IMR-90 (cell line): ENCODE measurements at regions not wholly inside any gene's neighbourhood (a gene's known extent, or its start where the extent isn't known, plus 50 kb on each side); places are given as distances from the start of the nearest gene placed in this dataset.

Source experiments
- ATAC-seq: fragments of 200-7000 bp; cut with Tn5 transposase; 2 replicates; pipeline ENCODE4 v1.9.1; 2020; ENCODE audit warnings: low read depth, mild to moderate bottlenecking, moderate library complexity
- BruUV-seq: library from RNA; stranded (reverse); fragments of 400-500 nt; replicated peaks from 2 replicates; lab custom pipeline; 2021; lab: Mats Ljungman, UMichigan
- CTCF ChIA-PET: fragments of 300-600 bp; formaldehyde crosslinking; extraction: SDS; loops from one replicate; lab custom pipeline; 2021; ENCODE audit warnings: antibody characterized with exemption; lab: Yijun Ruan, JAX
- POLR2A ChIA-PET: fragments of 300-600 bp; sonication (Branson Sonifier 250); formaldehyde crosslinking; loops from one replicate; lab custom pipeline; 2022; ENCODE audit warnings: antibody characterized with exemption; ENCODE audit not compliant: unreplicated experiment; lab: Charles Lee
- DNase-seq: peaks from one replicate; pipeline ENCODE4 v3.0.0; 2013
- H2AFZ ChIP-seq: replicated peaks from 2 replicates; pipeline ENCODE3; 2013; ENCODE audit warnings: low read length, mild to moderate bottlenecking; ENCODE audit not compliant: poor library complexity
- H2AK5ac ChIP-seq: 2 replicates; pipeline ENCODE4 v1.6.1; 2013; ENCODE audit warnings: low read depth, low read length, inconsistent platforms
- H2AK9ac ChIP-seq: replicated peaks from 2 replicates; pipeline ENCODE3; 2013; ENCODE audit warnings: mild to moderate bottlenecking, low read depth, low read length, moderate library complexity; ENCODE audit not compliant: poor library complexity
- H2BK120ac ChIP-seq: 2 replicates; pipeline ENCODE4 v1.6.1; 2013; ENCODE audit warnings: low read depth, low read length, inconsistent platforms
- H2BK15ac ChIP-seq: 3 replicates; pipeline ENCODE4 v1.6.1; 2013; ENCODE audit warnings: low read depth, low read length, inconsistent platforms
- H2BK20ac ChIP-seq: 2 replicates; pipeline ENCODE4 v1.6.1; 2013; ENCODE audit warnings: low read depth, mild to moderate bottlenecking, inconsistent platforms, low read length, moderate library complexity
- H2BK5ac ChIP-seq: 2 replicates; pipeline ENCODE4 v1.6.1; 2013; ENCODE audit warnings: mild to moderate bottlenecking, low read depth, low read length, inconsistent platforms; ENCODE audit not compliant: poor library complexity, severe bottlenecking
- H3K14ac ChIP-seq: replicated peaks from 2 replicates; pipeline ENCODE4 v1.6.1; 2013; ENCODE audit warnings: low read depth, low read length, inconsistent platforms
- H3K18ac ChIP-seq: 2 replicates; pipeline ENCODE4 v1.6.1; 2013; ENCODE audit warnings: low read depth, low read length, control low read depth
- H3K23ac ChIP-seq: 2 replicates; pipeline ENCODE4 v1.6.1; 2013; ENCODE audit warnings: low read depth, low read length, inconsistent platforms
- H3K27ac ChIP-seq: 2 replicates; pipeline ENCODE4 v1.5.1; 2013; ENCODE audit warnings: mild to moderate bottlenecking, control low read depth, low read length; ENCODE audit not compliant: insufficient read depth
- H3K27me3 ChIP-seq: 2 replicates; pipeline ENCODE4 v1.6.1; 2013; ENCODE audit warnings: low read length; ENCODE audit not compliant: control insufficient read depth, insufficient read depth
- H3K36me3 ChIP-seq: 2 replicates; pipeline ENCODE4 v1.6.1; 2013; ENCODE audit warnings: low read length, mixed read lengths; ENCODE audit not compliant: control insufficient read depth, insufficient read depth
- H3K4ac ChIP-seq: 2 replicates; pipeline ENCODE4 v1.6.1; 2013; ENCODE audit warnings: low read depth, low read length, inconsistent platforms
- H3K4me1 ChIP-seq: 2 replicates; pipeline ENCODE4 v1.6.1; 2013; ENCODE audit warnings: low read length, mixed read lengths; ENCODE audit not compliant: control insufficient read depth, insufficient read depth
- H3K4me2 ChIP-seq: 2 replicates; pipeline ENCODE4 v1.6.1; 2013; ENCODE audit warnings: low read depth, mild to moderate bottlenecking, control low read depth, low read length, moderate library complexity
- H3K4me3 ChIP-seq: 2 replicates; pipeline ENCODE4 v1.5.1; 2013; ENCODE audit warnings: low read depth, mild to moderate bottlenecking, control low read depth, low read length, moderate library complexity; ENCODE audit not compliant: insufficient read depth
- H3K56ac ChIP-seq: 2 replicates; pipeline ENCODE4 v1.6.1; 2013; ENCODE audit warnings: low read length, inconsistent platforms; ENCODE audit not compliant: insufficient read depth; ENCODE audit errors: extremely low read depth
- H3K79me1 ChIP-seq, 2 experiments: 2 replicates each; pipeline ENCODE4 v1.6.1; 2013; ENCODE audit warnings: low read length in 2 of 2, inconsistent platforms in 1 of 2, low read depth in 1 of 2
- H3K9ac ChIP-seq: 2 replicates; pipeline ENCODE4 v1.6.1; 2013; ENCODE audit warnings: low read depth, low read length, control low read depth
- H3K9me1 ChIP-seq: 2 replicates; pipeline ENCODE4 v1.6.1; 2013; ENCODE audit warnings: low read length, inconsistent platforms; ENCODE audit not compliant: insufficient read depth
- H3K9me3 ChIP-seq: 2 replicates; pipeline ENCODE4 v1.6.1; 2013; ENCODE audit warnings: low read length; ENCODE audit not compliant: control insufficient read depth, insufficient read depth
- H4K20me1 ChIP-seq: 2 replicates; pipeline ENCODE4 v1.6.1; 2013; ENCODE audit warnings: low read length, inconsistent platforms; ENCODE audit not compliant: insufficient read depth
- H4K5ac ChIP-seq: 2 replicates; pipeline ENCODE4 v1.6.1; 2013; ENCODE audit warnings: mild to moderate bottlenecking, low read depth, low read length, control low read depth
- H4K8ac ChIP-seq, 2 experiments: 2 replicates each; pipeline ENCODE4 v1.6.1; 2013; ENCODE audit warnings: low read depth in 2 of 2, low read length in 2 of 2, control low read depth in 1 of 2, inconsistent platforms in 1 of 2
- H4K91ac ChIP-seq: 2 replicates; pipeline ENCODE4 v1.6.1; 2013; ENCODE audit warnings: low read depth, low read length, inconsistent platforms; ENCODE audit not compliant: insufficient read depth
- BHLHE40 ChIP-seq: fragments of 150-350 bp; IDR thresholded peaks from 2 replicates; pipeline ENCODE4 v1.6.1; 2016; ENCODE audit warnings: mild to moderate bottlenecking, low read depth, low read length
- CEBPB ChIP-seq: IDR thresholded peaks from 2 replicates; pipeline ENCODE4 v1.6.1; 2012; ENCODE audit warnings: low read depth, low read length, improper control_type of control experiment
- CHD1 ChIP-seq: IDR thresholded peaks from 2 replicates; pipeline ENCODE4 v1.6.1; 2012; ENCODE audit warnings: low read depth, low read length, improper control_type of control experiment
- CTCF ChIP-seq: conservative IDR thresholded peaks from 2 replicates; pipeline ENCODE4 v1.5.1; 2012; ENCODE audit warnings: mild to moderate bottlenecking, low read depth, low read length, improper control_type of control experiment
- FOS ChIP-seq: fragments of 150-350 bp; IDR thresholded peaks from 2 replicates; pipeline ENCODE4 v1.6.1; 2016; ENCODE audit warnings: low read depth, low read length
- MAFK ChIP-seq: IDR thresholded peaks from 2 replicates; pipeline ENCODE4 v1.6.1; 2012; ENCODE audit warnings: low read depth, low read length, improper control_type of control experiment
- MAZ ChIP-seq: IDR thresholded peaks from 2 replicates; pipeline ENCODE4 v1.6.1; 2012; ENCODE audit warnings: low read depth, mild to moderate bottlenecking, low read length, improper control_type of control experiment, moderate library complexity, borderline replicate concordance
- MXI1 ChIP-seq: IDR thresholded peaks from 2 replicates; pipeline ENCODE4 v1.6.1; 2012; ENCODE audit warnings: low read depth, mild to moderate bottlenecking, low read length, moderate library complexity, borderline replicate concordance
- NFE2L2 ChIP-seq: fragments of 150-350 bp; IDR thresholded peaks from 2 replicates; pipeline ENCODE4 v1.6.1; 2016; ENCODE audit warnings: low read depth, mild to moderate bottlenecking, low read length
- POLR2A ChIP-seq: IDR thresholded peaks from 2 replicates; pipeline ENCODE4 v1.6.1; 2012; ENCODE audit warnings: mild to moderate bottlenecking, low read depth, low read length
- RAD21 ChIP-seq: IDR thresholded peaks from 2 replicates; pipeline ENCODE4 v1.6.1; 2012; ENCODE audit warnings: low read length, improper control_type of control experiment
- RCOR1 ChIP-seq: IDR thresholded peaks from 2 replicates; pipeline ENCODE4 v1.6.1; 2012; ENCODE audit warnings: mild to moderate bottlenecking, low read length, improper control_type of control experiment; ENCODE audit not compliant: insufficient replicate concordance
- RFX5 ChIP-seq: IDR thresholded peaks from 2 replicates; pipeline ENCODE4 v1.8.0; 2012; ENCODE audit warnings: low read depth, mild to moderate bottlenecking, low read length, moderate library complexity
- SMC3 ChIP-seq: fragments of 150-350 bp; IDR thresholded peaks from 2 replicates; pipeline ENCODE4 v1.6.1; 2016; ENCODE audit warnings: low read depth, mild to moderate bottlenecking, antibody characterized with exemption, low read length, moderate library complexity
- USF2 ChIP-seq: fragments of 150-350 bp; IDR thresholded peaks from 2 replicates; pipeline ENCODE4 v1.6.1; 2017; ENCODE audit warnings: mild to moderate bottlenecking, antibody characterized with exemption, low read length, low read depth
- WGBS, 2 experiments: methylation state at CpG; one replicate each; pipeline versions ENCODE4 v1.1.5 to v1.1.7; 2013; ENCODE audit warnings: missing lambda C conversion rate in 2 of 2; ENCODE audit not compliant: insufficient read length in 1 of 2; ENCODE audit errors: extremely low coverage in 2 of 2; 5-methylcytosine and 5-hydroxymethylcytosine counted together
- dilution Hi-C: fragments of 300-500 bp; cut with HindIII; formaldehyde crosslinking; loops from one replicate; pipeline ENCODE4 v1.14.3; 2018; ENCODE audit warnings: low sequenced_read_pairs; ENCODE audit not compliant: unreplicated experiment
- in situ Hi-C: fragments of 300-500 bp; cut with MboI; formaldehyde crosslinking; loops from 3 replicates; pipeline ENCODE4 v1.14.3; 2019; ENCODE audit warnings: low sequenced_read_pairs, inconsistent platforms, mixed read lengths
- intact Hi-C: fragments of 100-400 bp; cut with micrococcal nuclease; formaldehyde crosslinking; loops from 2 replicates; pipeline ENCODE4 v1.10.0; 2022
- TF ChIP-seq, protein P1 (sequence below): fragments of 150-350 bp; IDR thresholded peaks from 2 replicates; pipeline ENCODE4 v1.6.1; 2016; ENCODE audit warnings: low read depth, mild to moderate bottlenecking, low read length, moderate library complexity, borderline replicate concordance

DNA sequence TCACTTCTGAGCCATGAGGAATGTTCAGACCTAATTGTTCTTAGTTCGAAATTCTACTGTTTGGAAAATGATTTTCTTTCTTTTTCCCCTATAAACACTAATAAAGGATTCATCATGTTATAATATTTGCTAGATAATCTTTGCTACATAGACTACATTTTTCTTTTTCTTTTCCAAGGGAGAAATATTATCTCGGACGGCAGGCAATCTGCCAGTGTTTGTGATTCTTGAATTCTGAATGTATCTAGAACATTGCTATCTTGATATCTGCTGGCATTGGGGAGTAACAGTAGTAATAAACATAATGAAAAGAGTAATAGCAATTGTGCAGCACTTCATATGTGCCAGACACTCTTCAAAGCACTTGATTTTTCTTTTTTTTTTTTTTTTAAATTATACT lies 107.7 kb upstream of the ZNF32 start:
- H2AK5ac ChIP-seq: no peak overlapping the region
- no peak overlapping the region for H2AFZ ChIP-seq
- H4K8ac ChIP-seq: no peak overlapping the region
- in situ Hi-C loops: no loop called here
- H3K9ac ChIP-seq: no peak overlapping the region
- dilution Hi-C loops: no loop called here
- no peak overlapping the region for H2BK120ac ChIP-seq
- H3K23ac ChIP-seq: no peak overlapping the region
- no peak overlapping the region for H2BK15ac ChIP-seq
- H3K36me3 ChIP-seq: no peaks in the 10 kb centered on the region
- no peak overlapping the region for H4K5ac ChIP-seq
- WGBS, 2 experiments: no CpG with 5 or more reads among the region's 3 CpGs
- ChIA-PET POLR2A (no interaction called here), CTCF (no interaction called here)
- H4K20me1 ChIP-seq: no peaks in the 10 kb centered on the region
- BruUV-seq: no TSS peak
- no peaks in the 10 kb centered on the region for H3K79me1 ChIP-seq
- H4K91ac ChIP-seq: no peak overlapping the region
- TF ChIP-seq CEBPB (no peak), MXI1 (no peak), USF2 (no peak), BHLHE40 (no peak), SMC3 (no peak), POLR2A (no peak), MAFK (no peak), RCOR1 (no peak), NFE2L2 (no peak), MAZ (no peak), RFX5 (no peak), CHD1 (no peak), CTCF (no peak), RAD21 (no peak), FOS (no peak)
- TF ChIP-seq, protein P1, sequence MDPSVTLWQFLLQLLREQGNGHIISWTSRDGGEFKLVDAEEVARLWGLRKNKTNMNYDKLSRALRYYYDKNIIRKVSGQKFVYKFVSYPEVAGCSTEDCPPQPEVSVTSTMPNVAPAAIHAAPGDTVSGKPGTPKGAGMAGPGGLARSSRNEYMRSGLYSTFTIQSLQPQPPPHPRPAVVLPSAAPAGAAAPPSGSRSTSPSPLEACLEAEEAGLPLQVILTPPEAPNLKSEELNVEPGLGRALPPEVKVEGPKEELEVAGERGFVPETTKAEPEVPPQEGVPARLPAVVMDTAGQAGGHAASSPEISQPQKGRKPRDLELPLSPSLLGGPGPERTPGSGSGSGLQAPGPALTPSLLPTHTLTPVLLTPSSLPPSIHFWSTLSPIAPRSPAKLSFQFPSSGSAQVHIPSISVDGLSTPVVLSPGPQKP: no peak
- no peak overlapping the region for H3K4me2 ChIP-seq
- no peaks in the 10 kb centered on the region for H3K9me1 ChIP-seq
- no peak overlapping the region for H3K4ac ChIP-seq
- H3K27ac ChIP-seq: no peak overlapping the region
- no peak overlapping the region for H3K56ac ChIP-seq
- no peaks in the 10 kb centered on the region for H3K4me1 ChIP-seq
- DNase-seq (no peak), ATAC-seq (no peak)
- peaks cover 3% of the 10 kb centered on the region for H3K9me3 ChIP-seq
- H3K14ac ChIP-seq: no peak overlapping the region
- H3K27me3 ChIP-seq: no peaks in the 10 kb centered on the region
- H2AK9ac ChIP-seq: no peak overlapping the region
- intact Hi-C loops: no loop called here
- no peak overlapping the region for H3K4me3 ChIP-seq
- H2BK20ac ChIP-seq: no peak overlapping the region
- no peak overlapping the region for H3K18ac ChIP-seq
- H2BK5ac ChIP-seq: no peak overlapping the region
